ENCODE measurements at regions not wholly inside any gene's neighbourhood (a gene's known extent, or its start where the extent isn't known, plus 50 kb on each side); places are given as distances from the start of the nearest gene placed in this dataset.
"Not testable (repeated sequence)": the region's sequence is repeated elsewhere in the genome, so short reads cannot be mapped to it uniquely, and the experiment has no call there.

GRCh38 chr2:18304849-18305248, 255.6 kb downstream of the RDH14 start:
- DNase-seq = no peak

- DNase-seq = no peak
Measured at GRCh38 chr2:18301421-18302139, 258.9 kb downstream of the RDH14 start.

- DNase-seq = no peak
Measured at GRCh38 chr2:18299423-18300212, 260.8 kb downstream of the RDH14 start.

GRCh38 chr2:18297534-18298058, 262.9 kb downstream of the RDH14 start:
- DNase-seq = no peak

GRCh38 chr2:18290386-18290785, 270.1 kb downstream of the RDH14 start:
- DNase-seq = no peak

GRCh38 chr2:18286897-18287296, 273.6 kb downstream of the RDH14 start:
- DNase-seq = no peak

GRCh38 chr2:18284331-18284730, 276.1 kb downstream of the RDH14 start:
- DNase-seq = no peak

GRCh38 chr2:18282026-18282425, 278.4 kb downstream of the RDH14 start:
- no peak for DNase-seq

GRCh38 chr2:18276583-18277075, 283.8 kb downstream of the RDH14 start:
- DNase-seq = no peak

GRCh38 chr2:18273205-18273604, 287.2 kb downstream of the RDH14 start:
- no peak for DNase-seq

GRCh38 chr2:18272148-18272494, 288.3 kb downstream of the RDH14 start:
- DNase-seq = no peak

- DNase-seq = no peak
Measured at GRCh38 chr2:18271370-18272147, 288.9 kb downstream of the RDH14 start.

- no peak for DNase-seq
Measured at GRCh38 chr2:18268400-18268799, 292.1 kb downstream of the RDH14 start.

GRCh38 chr2:18267501-18267900, 293.0 kb downstream of the RDH14 start:
- no peak for DNase-seq

- DNase-seq = not testable (repeated sequence)
Measured at GRCh38 chr2:18266699-18267098, 293.8 kb downstream of the RDH14 start.

GRCh38 chr2:18265614-18266586, 294.6 kb downstream of the RDH14 start:
- no peak for DNase-seq

- no peak for DNase-seq
Measured at GRCh38 chr2:18262601-18263000, 297.9 kb downstream of the RDH14 start.

- no peak for DNase-seq
Measured at GRCh38 chr2:18253686-18254197, 306.7 kb downstream of the RDH14 start.

GRCh38 chr2:18251486-18251885, 309.0 kb downstream of the RDH14 start:
- no peak for DNase-seq

- DNase-seq = no peak
Measured at GRCh38 chr2:18247282-18248110, 313.0 kb downstream of the RDH14 start.

- no peak for DNase-seq
Measured at GRCh38 chr2:18245375-18245774, 315.1 kb downstream of the RDH14 start.

All from NCI-H2081 treated with DMSO at 0.1 percent for 48 hours (cell line).